K562 (cell line): ENCODE measurements at regions not wholly inside any gene's neighbourhood (a gene's known extent, or its start where the extent isn't known, plus 50 kb on each side); places are given as distances from the start of the nearest gene placed in this dataset.

Source experiments
- CCNT2 ChIP-seq: IDR thresholded peaks from 2 replicates; pipeline ENCODE4 v1.6.1; 2011; ENCODE audit warnings: borderline replicate concordance, low read depth, mild to moderate bottlenecking, moderate library complexity, mixed read lengths, low read length; ENCODE audit not compliant: insufficient read length; ENCODE audit errors: extremely low read depth
- CREM ChIP-seq: IDR thresholded peaks from 2 replicates; pipeline ENCODE4 v1.6.1; 2014; ENCODE audit warnings: antibody characterized with exemption, low read depth
- GABPA ChIP-seq: fragments of 200-800 bp; sonication (Bioruptor generic); conservative IDR thresholded peaks from 2 replicates; pipeline ENCODE4 v1.6.1; 2016; ENCODE audit warnings: low read depth, missing genetic modification characterization, missing compliant biosample characterization
- HDAC2 ChIP-seq: fragments of 450-650 bp; IDR thresholded peaks from 2 replicates; pipeline ENCODE4 v1.6.1; 2016; ENCODE audit warnings: mild to moderate bottlenecking
- NR2C1 ChIP-seq, 2 experiments: fragments of 450-650 bp; IDR thresholded peaks; 2 replicates each; pipeline ENCODE4 v1.6.1; 2017; ENCODE audit warnings: mild to moderate bottlenecking in 2 of 2, antibody characterized with exemption in 1 of 2, inconsistent platforms in 1 of 2, missing compliant biosample characterization in 1 of 2, missing genetic modification characterization in 1 of 2
- RBM25 ChIP-seq: fragments of 200-400 bp; formaldehyde crosslinking; IDR thresholded peaks from 2 replicates; pipeline ENCODE4 v1.6.1; 2018; ENCODE audit warnings: low read length, low read depth, moderate library complexity; ENCODE audit not compliant: severe bottlenecking
- RBM39 ChIP-seq: fragments of 200-400 bp; formaldehyde crosslinking; optimal IDR thresholded peaks from 2 replicates; pipeline ENCODE3; 2018; ENCODE audit warnings: low read depth, low read length
- SAP30 ChIP-seq: fragments of 200-600 bp; sonication (generic); IDR thresholded peaks from 2 replicates; pipeline ENCODE4 v1.6.1; 2012; ENCODE audit warnings: borderline replicate concordance, low read depth, mild to moderate bottlenecking, moderate library complexity, low read length, control low read depth, inconsistent platforms; ENCODE audit not compliant: insufficient read depth, poor library complexity, severe bottlenecking
- TAF1 ChIP-seq: IDR thresholded peaks from 2 replicates; pipeline ENCODE4 v1.6.1; 2011; ENCODE audit warnings: mild to moderate bottlenecking, low read length, moderate library complexity; ENCODE audit not compliant: insufficient read depth, control insufficient read depth, severe bottlenecking; ENCODE audit errors: extremely low read depth
- TSC22D4 ChIP-seq: fragments of 450-650 bp; IDR thresholded peaks from 2 replicates; pipeline ENCODE4 v1.6.1; 2016; ENCODE audit warnings: missing genetic modification characterization, missing biosample characterization, control low read depth
- ZKSCAN8 ChIP-seq: fragments of 200-800 bp; sonication (Bioruptor generic); IDR thresholded peaks from 2 replicates; pipeline ENCODE4 v1.6.1; 2016; ENCODE audit warnings: missing genetic modification characterization, missing compliant biosample characterization
- ZNF3 ChIP-seq: fragments of 250-450 bp; sonication (Bioruptor Pico); IDR thresholded peaks from 2 replicates; pipeline ENCODE4 v1.5.0; 2021; ENCODE audit warnings: mild to moderate bottlenecking, moderate library complexity
- ZNF699 ChIP-seq: fragments of 250-450 bp; sonication (Bioruptor Pico); IDR thresholded peaks from 2 replicates; pipeline ENCODE4 v1.8.0; 2021; ENCODE audit warnings: mild to moderate bottlenecking, moderate library complexity; ENCODE audit not compliant: insufficient replicate concordance
- TF ChIP-seq, protein P1 (sequence below): fragments of 200-800 bp; sonication (Bioruptor generic); IDR thresholded peaks from 2 replicates; pipeline ENCODE4 v1.6.1; 2017; ENCODE audit warnings: missing genetic modification characterization, missing compliant biosample characterization

- TF ChIP-seq RBM39, result no peak
- peak; percentile 78 for TF ChIP-seq HDAC2
- no peak for TF ChIP-seq TSC22D4 (tag)
- peak; percentile 77 for TF ChIP-seq NR2C1 (IDR thresholded peaks at IDR 0.05)
- TF ChIP-seq NR2C1 (tag; IDR thresholded peaks at IDR 0.05), result peak; percentile 87
- no peak for TF ChIP-seq SAP30
- TF ChIP-seq TAF1, result peak; percentile 24
- no peak for TF ChIP-seq ZNF3 (CRISPR knock-in tag)
- TF ChIP-seq, protein P1, sequence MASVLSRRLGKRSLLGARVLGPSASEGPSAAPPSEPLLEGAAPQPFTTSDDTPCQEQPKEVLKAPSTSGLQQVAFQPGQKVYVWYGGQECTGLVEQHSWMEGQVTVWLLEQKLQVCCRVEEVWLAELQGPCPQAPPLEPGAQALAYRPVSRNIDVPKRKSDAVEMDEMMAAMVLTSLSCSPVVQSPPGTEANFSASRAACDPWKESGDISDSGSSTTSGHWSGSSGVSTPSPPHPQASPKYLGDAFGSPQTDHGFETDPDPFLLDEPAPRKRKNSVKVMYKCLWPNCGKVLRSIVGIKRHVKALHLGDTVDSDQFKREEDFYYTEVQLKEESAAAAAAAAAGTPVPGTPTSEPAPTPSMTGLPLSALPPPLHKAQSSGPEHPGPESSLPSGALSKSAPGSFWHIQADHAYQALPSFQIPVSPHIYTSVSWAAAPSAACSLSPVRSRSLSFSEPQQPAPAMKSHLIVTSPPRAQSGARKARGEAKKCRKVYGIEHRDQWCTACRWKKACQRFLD (CRISPR knock-in tag), result 0 out of 2 replicates have a peak, but pooled peaks have one; percentile 46
- no peak for TF ChIP-seq RBM25
- peak; percentile 58; the same call in 1 of the 2 replicates for TF ChIP-seq ZKSCAN8
- 0 out of 2 replicates have a peak, but pooled peaks have one; percentile 22 for TF ChIP-seq GABPA
- TF ChIP-seq ZNF699 (CRISPR knock-in tag), result no peak
- peak; percentile 75 for TF ChIP-seq CREM
- TF ChIP-seq CCNT2, result no peak
- TF ChIP-seq, all 486 proteins: peak for 107
Measured at GRCh38 chr16:85354686-85355514, 242.6 kb upstream of the CIBAR2 start (continued).
